ENCODE measurements at regions not wholly inside any gene's neighbourhood (a gene's known extent, or its start where the extent isn't known, plus 50 kb on each side); places are given as distances from the start of the nearest gene placed in this dataset.

- no peak overlapping the region for H3K4me3 ChIP-seq (ENCODE audit: low read depth, low read length)
- no peak for DNase-seq (ENCODE audit: low read depth)
- TF ChIP-seq CTCF (IDR thresholded peaks at IDR 0.05; ENCODE audit: insufficient read depth, low read depth, low read length, missing control alignments): no peak
Measured at GRCh38 chr7:106606120-106606519, 54.8 kb downstream of the CCDC71L start.

DNA sequence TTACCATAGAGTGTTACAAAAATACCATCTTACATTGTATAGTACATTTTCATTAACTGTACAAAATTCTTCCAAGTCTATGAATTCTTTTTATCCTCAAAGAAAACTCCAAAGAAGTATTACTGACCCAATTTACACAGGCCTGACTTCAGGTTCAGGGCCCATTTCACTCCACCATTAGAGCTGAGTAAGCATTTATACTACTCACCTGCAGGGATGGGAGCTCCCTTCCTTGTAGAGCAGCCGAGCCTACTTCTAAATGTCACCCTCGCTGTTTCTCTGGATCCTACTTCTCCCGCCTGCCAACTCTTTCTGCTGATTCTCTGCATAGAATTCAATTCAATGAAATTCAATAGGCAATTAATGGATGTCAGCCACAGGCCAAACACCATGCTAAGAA is 56.0 kb downstream of the CCDC71L start:
- no peak for DNase-seq (ENCODE audit: low read depth)
- TF ChIP-seq CTCF (IDR thresholded peaks at IDR 0.05; ENCODE audit: insufficient read depth, low read depth, low read length, missing control alignments): no peak
- no peak overlapping the region for H3K4me3 ChIP-seq (ENCODE audit: low read depth, low read length)

DNA sequence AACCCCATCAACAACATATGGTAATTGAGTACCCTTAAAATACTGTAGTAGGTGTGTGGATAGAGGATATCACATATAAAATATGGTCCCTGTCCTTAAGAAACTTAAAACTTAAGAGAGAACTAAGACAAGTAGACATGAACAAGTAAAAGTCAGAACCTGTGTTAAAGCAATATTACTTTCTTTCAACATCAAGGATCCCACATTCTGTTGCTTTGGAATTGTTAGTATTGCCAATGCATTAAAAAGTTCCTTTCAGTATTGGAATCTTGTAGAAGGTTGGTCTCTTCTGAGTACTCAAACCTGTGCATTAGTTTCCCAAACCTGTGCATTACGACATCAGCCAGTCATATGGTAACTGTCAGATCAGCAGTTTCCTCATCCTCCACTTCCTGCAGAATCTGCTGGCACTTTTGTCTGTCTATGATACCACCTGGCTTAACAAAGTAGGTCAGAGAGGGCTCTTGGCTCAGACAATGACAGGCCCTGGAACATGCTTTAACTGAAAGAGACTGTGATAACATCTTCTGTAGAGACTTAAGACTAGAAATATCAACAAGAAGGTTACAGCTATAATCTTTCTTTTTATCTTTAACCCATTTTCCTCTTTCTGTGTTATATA is 56.5 kb downstream of the CCDC71L start:
- TF ChIP-seq CTCF (IDR thresholded peaks at IDR 0.05; ENCODE audit: insufficient read depth, low read depth, low read length, missing control alignments): no peak
- H3K4me3 ChIP-seq (ENCODE audit: low read depth, low read length): no peak overlapping the region
- DNase-seq (ENCODE audit: low read depth): peak; percentile 33

- H3K4me3 ChIP-seq (ENCODE audit: low read depth, low read length): no peak overlapping the region
- DNase-seq (ENCODE audit: low read depth): no peak
- no peak for TF ChIP-seq CTCF (IDR thresholded peaks at IDR 0.05; ENCODE audit: insufficient read depth, low read depth, low read length, missing control alignments)
Measured at GRCh38 chr7:106603346-106603745, 57.6 kb downstream of the CCDC71L start.

DNA sequence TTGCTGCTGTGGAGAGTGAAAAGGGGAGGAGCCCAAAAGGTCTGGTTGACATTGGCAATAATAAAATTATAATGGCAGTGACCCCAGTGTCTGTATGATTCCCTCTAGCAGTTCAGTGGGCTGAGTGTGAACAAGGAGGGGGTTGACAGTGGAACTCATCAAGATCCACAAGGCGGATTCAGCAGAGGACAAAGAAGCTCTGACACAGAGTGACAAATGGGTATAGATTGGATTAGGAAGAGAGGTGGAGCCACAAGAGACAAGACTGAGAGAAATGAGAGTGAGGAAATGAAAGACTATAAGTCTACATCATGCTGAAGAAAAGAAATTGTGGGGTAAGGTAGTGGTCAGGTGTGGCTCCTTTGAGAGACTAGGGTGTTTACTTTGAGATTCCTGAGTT is 58.9 kb downstream of the CCDC71L start:
- no peak overlapping the region for H3K4me3 ChIP-seq (ENCODE audit: low read depth, low read length)
- DNase-seq (ENCODE audit: low read depth): no peak
- no peak for TF ChIP-seq CTCF (IDR thresholded peaks at IDR 0.05; ENCODE audit: insufficient read depth, low read depth, low read length, missing control alignments)

- DNase-seq (ENCODE audit: low read depth): no peak
- H3K4me3 ChIP-seq (ENCODE audit: low read depth, low read length): no peak overlapping the region
- TF ChIP-seq CTCF (IDR thresholded peaks at IDR 0.05; ENCODE audit: insufficient read depth, low read depth, low read length, missing control alignments): no peak
Measured at GRCh38 chr7:106600569-106601373, 60.2 kb downstream of the CCDC71L start.

Data from GM12865 (cell line).